Mammary epithelial cell (primary cell): ENCODE measurements at regions not wholly inside any gene's neighbourhood (a gene's known extent, or its start where the extent isn't known, plus 50 kb on each side); places are given as distances from the start of the nearest gene placed in this dataset.

Experiments used
- EZH2 ChIP-seq: IDR thresholded peaks from 2 replicates; pipeline ENCODE4 v1.6.1; 2012; ENCODE audit warnings: low read length, inconsistent platforms, borderline replicate concordance
- TF ChIP-seq, protein P1 (sequence below), 2 donors: IDR thresholded peaks in 1 of 2; conservative IDR thresholded peaks in 1 of 2; 2 replicates each; pipeline ENCODE4 v1.5.1; 2011 to 2012; ENCODE audit warnings: inconsistent platforms in 2 of 2, low read length in 2 of 2, mild to moderate bottlenecking in 2 of 2, control low read depth in 1 of 2, low read depth in 1 of 2; ENCODE audit not compliant: insufficient read depth in 1 of 2; ENCODE audit errors: extremely low read depth in 1 of 2

DNA sequence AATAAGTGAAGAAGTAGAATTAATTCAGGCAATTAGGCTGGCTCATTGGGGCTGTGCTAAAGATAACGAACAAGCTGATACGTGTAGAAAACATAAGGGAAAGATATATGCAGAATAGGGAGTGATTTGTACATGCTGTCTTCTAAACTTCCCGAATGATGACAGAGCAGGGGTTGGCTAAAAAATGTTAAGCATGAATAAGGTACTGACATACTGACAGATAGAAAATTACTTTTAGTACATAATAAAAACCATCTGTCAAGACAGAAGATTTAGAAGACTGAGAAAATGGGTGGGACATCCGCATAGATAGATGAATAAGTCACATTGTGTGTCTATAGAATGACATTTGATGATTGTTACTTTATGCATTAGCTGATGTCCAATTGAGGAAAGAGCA lies 158.8 kb upstream of the ZNF804B start:
- TF ChIP-seq, protein P1, sequence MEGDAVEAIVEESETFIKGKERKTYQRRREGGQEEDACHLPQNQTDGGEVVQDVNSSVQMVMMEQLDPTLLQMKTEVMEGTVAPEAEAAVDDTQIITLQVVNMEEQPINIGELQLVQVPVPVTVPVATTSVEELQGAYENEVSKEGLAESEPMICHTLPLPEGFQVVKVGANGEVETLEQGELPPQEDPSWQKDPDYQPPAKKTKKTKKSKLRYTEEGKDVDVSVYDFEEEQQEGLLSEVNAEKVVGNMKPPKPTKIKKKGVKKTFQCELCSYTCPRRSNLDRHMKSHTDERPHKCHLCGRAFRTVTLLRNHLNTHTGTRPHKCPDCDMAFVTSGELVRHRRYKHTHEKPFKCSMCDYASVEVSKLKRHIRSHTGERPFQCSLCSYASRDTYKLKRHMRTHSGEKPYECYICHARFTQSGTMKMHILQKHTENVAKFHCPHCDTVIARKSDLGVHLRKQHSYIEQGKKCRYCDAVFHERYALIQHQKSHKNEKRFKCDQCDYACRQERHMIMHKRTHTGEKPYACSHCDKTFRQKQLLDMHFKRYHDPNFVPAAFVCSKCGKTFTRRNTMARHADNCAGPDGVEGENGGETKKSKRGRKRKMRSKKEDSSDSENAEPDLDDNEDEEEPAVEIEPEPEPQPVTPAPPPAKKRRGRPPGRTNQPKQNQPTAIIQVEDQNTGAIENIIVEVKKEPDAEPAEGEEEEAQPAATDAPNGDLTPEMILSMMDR (conservative IDR thresholded peaks at IDR 0.05 in 1 of 2, IDR thresholded peaks at IDR 0.05 in 1 of 2; ENCODE audit: extremely low read depth in 1 of 2, insufficient read depth in 1 of 2, low read depth in 1 of 2, low read length in 2 of 2): no peak
- TF ChIP-seq EZH2: no peak
